Cardiac septum (tissue), 1 donor: ENCODE measurements at regions not wholly inside any gene's neighbourhood (a gene's known extent, or its start where the extent isn't known, plus 50 kb on each side); places are given as distances from the start of the nearest gene placed in this dataset.

ENCODE experiments used
- DNase-seq: peaks from one replicate; pipeline ENCODE4 v3.0.0-alpha.2; 2020; ENCODE audit warnings: low spot score
- intact Hi-C: fragments of 100-400 bp; cut with DNase I; formaldehyde crosslinking; loops from one replicate; pipeline ENCODE4 v1.14.0; 2022
- donor health status: DM: no; HTN: no; CAD: no.

DNA sequence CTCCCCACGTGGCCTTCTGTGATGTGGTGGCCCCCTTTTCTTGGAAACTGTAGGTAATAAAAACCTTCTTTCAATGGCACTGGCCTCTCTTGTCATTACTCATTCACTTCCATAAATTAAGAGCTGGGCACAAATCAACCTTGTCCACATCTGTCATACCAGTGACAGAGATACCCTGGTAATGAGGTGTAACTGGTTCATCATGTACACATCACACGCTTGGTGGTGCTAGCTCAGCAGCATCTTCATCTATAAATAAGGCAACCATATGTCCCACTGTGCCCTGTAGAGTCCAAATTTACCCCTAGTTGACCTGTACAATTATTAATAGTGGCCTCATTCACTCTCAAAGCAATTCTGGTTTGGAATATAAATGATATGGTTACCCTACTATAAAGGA, 245.6 kb downstream of the HIVEP2 start:
- DNase-seq = no peak
- intact Hi-C loops = loop anchor here (5.0 to 10.0 kb wide), 2 partner anchors 185 to 248 kb away; partner anchors contain the start of gene HIVEP2

DNA sequence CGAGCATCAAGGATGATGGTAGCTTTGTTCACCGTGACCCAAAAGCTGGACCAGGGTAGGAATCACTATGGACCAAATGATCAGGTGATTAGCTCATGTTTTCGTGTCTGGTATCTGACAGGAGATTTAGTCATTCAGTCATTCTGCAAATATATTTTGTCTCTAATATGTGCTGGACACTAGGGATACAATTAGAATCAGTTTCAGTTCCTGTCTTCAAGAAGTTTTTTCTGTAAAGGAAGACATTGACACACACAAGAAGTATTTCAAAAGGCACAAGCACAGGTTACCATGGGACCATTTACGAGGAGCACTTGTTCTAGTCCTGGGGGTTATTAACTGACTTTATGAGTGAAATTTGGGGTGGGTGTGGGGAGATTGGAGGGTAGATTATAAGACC, 244.9 kb downstream of the HIVEP2 start:
- no peak for DNase-seq
- intact Hi-C loops = no loop called here

DNA sequence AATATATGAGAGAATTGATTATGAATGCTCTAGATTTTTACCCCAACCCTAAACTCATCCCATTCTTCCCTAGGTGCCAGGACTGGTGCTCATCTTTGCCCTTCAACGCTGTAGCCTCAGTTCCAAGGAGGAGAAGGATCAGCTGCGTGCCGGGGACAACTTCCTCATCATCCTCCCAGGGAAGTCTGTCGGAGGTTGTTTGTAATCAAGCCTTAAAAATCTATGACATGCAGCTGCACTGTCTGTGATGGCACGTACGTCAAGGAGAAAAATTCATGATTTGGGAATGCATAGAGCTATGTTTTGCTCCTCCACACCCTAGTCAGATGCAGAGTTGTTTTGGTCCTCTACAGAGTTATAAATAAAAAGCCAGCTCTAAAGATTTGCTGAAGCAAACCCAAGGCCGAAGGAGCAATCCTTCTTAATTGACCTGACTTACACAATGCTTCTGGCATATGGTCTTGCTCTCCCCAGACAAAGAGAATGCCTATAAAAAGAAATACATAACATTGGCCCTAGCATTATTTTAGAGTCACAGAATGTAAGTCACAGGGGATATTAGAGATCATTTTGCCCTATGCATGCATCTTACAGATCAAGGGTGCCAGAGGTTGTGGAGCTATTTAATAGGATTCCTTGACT, 244.2 kb downstream of the HIVEP2 start:
- DNase-seq = no peak
- intact Hi-C loops = no loop called here
